HG03097 (cell line): ENCODE measurements at regions not wholly inside any gene's neighbourhood (a gene's known extent, or its start where the extent isn't known, plus 50 kb on each side); places are given as distances from the start of the nearest gene placed in this dataset.
A peak's percentile ranks its signal among the peaks of the same experiment; 100 is the strongest.

Experiments used
- ATAC-seq: cut with Tn5 transposase; IDR thresholded peaks from one replicate; pipeline ENCODE4 v1.9.1; 2021; ENCODE audit not compliant: unreplicated experiment, low FRiP score

DNA sequence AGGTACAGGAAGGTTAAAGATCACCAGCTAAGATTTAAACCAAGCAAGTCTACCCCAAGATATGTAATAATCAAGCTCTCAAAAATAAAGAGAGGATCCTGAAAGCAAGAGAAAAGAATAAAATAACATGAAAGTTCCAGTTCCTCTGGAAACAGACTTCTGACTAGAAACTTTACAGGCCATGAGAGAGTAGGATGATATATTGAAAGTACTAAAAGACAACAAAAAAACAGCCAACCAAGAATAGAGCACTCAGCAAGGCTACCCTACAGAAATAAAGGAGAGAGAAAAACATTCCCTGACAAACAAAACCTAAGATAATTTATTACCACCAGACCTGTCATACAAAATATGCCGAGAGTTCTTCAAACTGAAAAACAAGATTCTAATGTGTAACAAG lies 450.5 kb downstream of the ARAP2 start:
- no peak for ATAC-seq

GRCh38 chr4:35800669-35801068 lies 443.6 kb downstream of the ARAP2 start:
- no peak for ATAC-seq

DNA sequence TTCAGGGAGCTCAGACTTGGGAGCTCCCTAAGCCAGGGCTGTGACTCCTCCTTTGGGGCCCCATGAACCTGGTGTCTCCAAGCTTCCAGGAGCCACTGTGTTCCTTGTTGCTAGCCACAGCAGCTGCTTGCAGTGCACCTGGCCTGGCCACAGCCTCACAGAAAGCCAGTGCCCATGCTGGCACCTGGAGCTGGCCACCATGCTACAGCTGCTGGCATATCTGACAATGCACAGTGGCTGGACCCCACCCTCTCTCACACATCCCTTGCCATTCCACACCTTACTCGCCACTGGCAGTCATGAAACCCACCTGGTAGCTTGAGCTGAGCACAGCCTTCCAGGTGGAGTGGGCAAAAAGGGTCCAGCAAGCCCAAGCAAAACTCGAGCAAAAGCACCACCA lies 441.7 kb downstream of the ARAP2 start:
- no peak for ATAC-seq

GRCh38 chr4:35818520-35818919 lies 425.8 kb downstream of the ARAP2 start:
- ATAC-seq = no peak

DNA sequence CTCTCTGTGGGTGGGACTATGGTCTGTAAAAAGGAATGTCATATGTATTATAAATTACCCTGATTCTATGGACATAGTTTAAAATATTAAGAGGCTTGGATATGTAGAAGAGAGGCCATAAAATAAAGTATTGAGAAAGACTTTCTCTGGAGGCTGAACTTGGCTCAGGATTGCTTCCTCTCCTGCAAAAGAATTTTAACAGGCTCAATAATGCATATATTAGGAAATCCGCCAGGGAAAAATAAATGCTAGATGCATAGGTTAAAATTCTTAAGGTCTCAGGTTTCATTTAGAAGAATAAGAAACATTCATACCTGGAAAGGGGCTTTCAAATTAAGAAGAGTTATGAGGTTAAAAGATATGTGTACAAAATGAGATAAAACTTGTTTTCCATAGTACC lies 424.3 kb downstream of the ARAP2 start:
- ATAC-seq = no peak

GRCh38 chr4:35824231-35824630 lies 420.1 kb downstream of the ARAP2 start:
- no peak for ATAC-seq

GRCh38 chr4:35835893-35836292 lies 408.4 kb downstream of the ARAP2 start:
- ATAC-seq = no peak

GRCh38 chr4:35836596-35836995 lies 407.7 kb downstream of the ARAP2 start:
- no peak for ATAC-seq

- ATAC-seq = no peak
These were observed 377.3 kb downstream of the ARAP2 start for GRCh38 chr4:35867057-35867456.

DNA sequence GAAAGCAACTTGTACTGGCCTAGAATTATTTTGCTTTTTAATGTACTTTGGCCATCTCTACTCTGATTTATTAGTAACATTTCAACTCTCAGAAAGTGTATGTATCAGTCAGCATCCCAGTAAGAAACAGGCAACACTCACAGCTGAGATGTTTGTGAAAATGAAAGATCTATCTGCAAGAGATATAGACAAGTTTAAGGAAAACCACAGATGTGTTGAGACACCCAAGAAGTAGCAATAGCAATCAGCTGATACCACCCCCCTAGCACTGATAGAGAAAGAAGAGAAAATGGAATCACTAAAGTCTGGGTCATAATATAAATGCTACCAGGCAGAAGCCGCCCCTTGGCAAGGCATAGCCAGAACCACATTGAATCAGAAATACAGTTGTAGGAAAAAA lies 372.0 kb downstream of the ARAP2 start:
- ATAC-seq = no peak

- ATAC-seq = no peak
These were observed 364.8 kb downstream of the ARAP2 start for GRCh38 chr4:35879479-35879878.

DNA sequence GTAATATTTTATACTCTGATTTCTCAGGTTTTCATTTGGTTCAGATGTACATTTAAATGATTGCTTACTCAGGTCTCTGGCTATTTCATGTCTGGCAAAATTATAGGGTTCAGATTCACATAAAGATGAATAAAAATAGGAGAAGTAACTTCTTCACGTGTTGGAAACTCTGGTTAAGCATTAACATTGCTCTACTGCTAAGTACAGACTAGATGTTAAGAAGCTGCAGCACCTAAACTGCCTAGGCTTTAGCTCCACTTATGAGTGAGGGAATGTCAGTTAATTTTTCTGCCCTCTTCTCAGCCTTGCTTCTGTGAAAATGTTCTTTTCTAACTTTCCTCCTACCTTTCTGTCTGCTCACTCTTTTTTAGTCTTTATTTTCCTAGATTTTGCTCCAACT lies 361.2 kb downstream of the ARAP2 start:
- ATAC-seq = no peak

- no peak for ATAC-seq
These were observed 359.4 kb downstream of the ARAP2 start for GRCh38 chr4:35884714-35885480.

DNA sequence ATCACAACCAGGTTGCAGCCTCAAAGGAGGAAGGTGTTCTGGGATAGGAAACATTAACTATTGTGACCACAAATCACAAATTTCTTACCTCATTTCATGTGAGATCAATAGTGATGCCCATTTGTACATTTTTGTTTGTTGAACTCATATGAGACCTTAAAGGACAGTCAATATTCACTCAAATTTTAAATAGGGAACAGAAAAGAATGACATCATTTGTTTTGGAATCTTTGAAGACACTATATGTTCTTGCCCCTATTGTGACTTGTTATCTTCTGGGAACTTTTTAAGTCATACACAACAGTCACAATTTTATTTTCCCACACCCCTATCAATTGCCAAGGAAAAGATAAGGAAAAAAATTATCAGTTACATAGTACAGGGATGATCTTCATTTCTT lies 346.5 kb downstream of the ARAP2 start:
- no peak for ATAC-seq

GRCh38 chr4:35900286-35901243 lies 343.7 kb downstream of the ARAP2 start:
- ATAC-seq = no peak

DNA sequence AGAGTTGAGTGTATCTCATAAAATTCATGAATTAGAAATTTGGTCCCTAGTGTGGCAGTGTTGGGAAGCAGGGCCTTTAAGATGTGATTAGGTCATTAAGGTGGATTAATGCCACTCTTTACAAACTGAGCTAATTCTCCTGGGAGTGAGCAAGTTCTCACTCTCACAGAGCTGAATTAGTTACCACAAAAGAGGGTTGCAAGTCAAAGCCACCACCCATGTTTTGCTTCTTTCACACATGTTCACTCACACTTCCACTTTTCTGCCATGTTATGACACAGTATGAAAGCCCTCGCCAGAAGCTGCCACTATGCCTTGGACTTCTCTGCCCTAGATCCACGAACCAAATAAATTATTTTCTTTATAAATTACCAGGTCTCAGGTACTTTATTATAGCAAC lies 332.1 kb downstream of the ARAP2 start:
- peak; percentile 100 for ATAC-seq

- no peak for ATAC-seq
These were observed 325.8 kb downstream of the ARAP2 start for GRCh38 chr4:35918491-35918977.

GRCh38 chr4:35925806-35926205 lies 318.5 kb downstream of the ARAP2 start:
- peak; percentile 95 for ATAC-seq

DNA sequence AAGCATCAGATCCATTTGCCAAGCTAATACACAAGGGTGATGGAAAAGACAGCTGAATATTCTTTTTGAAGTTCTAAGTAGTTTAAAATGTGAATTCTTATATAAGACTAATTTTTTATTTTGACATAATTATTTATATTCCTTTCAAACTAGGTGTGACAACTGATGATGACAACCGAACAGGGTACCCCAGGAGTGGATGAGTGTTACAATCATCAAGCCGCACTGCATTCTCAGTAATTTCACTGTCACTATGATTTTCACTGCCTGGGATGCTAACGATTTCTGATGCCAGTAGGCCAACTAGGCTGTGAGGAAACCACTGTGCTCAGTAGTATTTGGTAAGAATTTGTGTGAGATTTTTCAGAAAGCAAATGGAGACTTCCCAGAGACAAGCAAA lies 317.5 kb downstream of the ARAP2 start:
- ATAC-seq = no peak

DNA sequence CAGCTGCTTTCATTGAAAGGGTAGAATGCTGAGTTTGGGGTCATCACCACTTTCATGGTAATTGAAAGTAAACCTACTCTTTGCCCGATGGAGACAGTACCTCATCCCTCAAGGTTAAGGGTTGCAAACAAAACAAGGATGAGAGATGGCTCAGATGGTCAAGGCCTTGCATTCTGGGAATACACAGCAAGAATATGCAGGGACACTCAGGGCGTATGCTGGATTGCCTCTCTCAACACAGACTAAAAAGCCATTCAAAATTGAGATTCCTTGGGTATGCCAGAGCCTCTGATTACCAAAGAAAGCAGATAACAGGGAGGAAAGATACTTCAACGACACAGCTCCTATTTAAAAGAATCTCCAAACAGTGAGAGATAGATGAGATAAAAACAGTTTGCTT lies 310.4 kb downstream of the ARAP2 start:
- ATAC-seq = no peak

DNA sequence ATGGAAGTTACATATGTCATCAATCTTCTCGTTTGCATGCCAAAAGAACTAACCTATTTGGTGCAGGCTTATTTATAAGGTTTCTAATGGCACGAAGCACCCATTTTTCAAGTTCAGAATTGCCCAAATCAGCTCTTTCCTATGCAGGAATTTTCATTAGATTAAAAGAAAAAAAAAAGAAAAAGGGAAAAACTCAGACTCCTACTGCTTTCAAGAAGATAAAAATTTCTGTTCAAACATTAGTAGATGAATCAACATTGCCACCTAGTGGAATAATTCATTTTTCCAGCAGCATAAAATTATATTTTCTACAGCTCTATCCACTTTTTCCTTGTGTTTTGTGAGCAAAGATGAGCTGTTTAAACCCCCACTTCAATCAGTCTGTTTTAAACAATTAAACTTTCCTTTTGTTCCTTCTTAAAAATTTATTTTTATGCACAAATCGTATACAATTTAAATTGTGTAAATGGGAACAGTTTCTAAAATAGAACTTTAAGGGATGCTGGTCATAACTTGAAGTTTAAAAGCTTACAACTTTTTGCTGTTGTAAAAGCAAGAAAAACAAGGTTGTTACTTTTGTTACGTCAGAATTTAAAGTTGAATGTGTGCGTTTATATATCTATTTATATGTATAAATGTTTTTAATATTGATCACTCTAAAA lies 309.9 kb downstream of the ARAP2 start:
- ATAC-seq = no peak
